ENCODE measurements at regions not wholly inside any gene's neighbourhood (a gene's known extent, or its start where the extent isn't known, plus 50 kb on each side); places are given as distances from the start of the nearest gene placed in this dataset.

- TF ChIP-seq CTCF (conservative IDR thresholded peaks at IDR 0.05; ENCODE audit: low read depth, low read length) (no peak), FOS (IDR thresholded peaks at IDR 0.05; ENCODE audit: low read depth, low read length) (no peak), ELK1 (IDR thresholded peaks at IDR 0.05; ENCODE audit: borderline replicate concordance, low read depth, low read length) (no peak), RAD21 (IDR thresholded peaks at IDR 0.05; ENCODE audit: low read length) (no peak), MXI1 (IDR thresholded peaks at IDR 0.05; ENCODE audit: borderline replicate concordance, low read depth, low read length) (no peak), POLR2A (IDR thresholded peaks at IDR 0.05; ENCODE audit: low read depth, low read length) (no peak)
Observed at GRCh38 chr4:131534944-131535645, 1614.0 kb upstream of the PCDH10 start.

All from IMR-90 (cell line).